ENCODE measurements at regions not wholly inside any gene's neighbourhood (a gene's known extent, or its start where the extent isn't known, plus 50 kb on each side); places are given as distances from the start of the nearest gene placed in this dataset.

DNA sequence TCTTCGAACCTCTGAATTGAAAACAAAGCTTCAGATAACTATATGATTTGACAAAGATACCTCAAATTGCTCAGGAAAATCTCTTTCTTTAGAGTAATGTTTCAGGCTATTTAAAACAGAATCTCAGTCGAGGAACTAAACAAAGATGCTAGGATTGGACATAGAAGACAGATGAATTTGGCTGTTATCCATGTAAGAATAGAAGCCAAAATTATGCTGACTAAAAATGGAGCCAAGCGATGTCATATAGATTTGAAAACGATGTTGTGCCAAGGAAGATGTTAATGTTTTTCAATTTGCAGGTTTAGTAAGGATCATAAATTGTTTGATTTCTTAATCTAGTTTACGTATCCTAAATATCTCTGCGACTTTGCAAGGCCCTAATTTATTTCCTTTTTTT, 295.9 kb downstream of the FOXG1 start:
- Histone ChIP-seq H3K9ac (ENCODE audit: low read depth, low read length) (no peak overlapping the region), H2AK9ac (replicated peaks; ENCODE audit: low read depth, low read length, poor library complexity) (no peak overlapping the region), H2BK120ac (ENCODE audit: low read depth, low read length) (no peak overlapping the region), H3K36me3 (ENCODE audit: control insufficient read depth, insufficient read depth, low read length) (no peaks in the 10 kb centered on the region), H3K9me3 (ENCODE audit: control insufficient read depth, insufficient read depth, low read length) (no peaks in the 10 kb centered on the region), H3K4me1 (ENCODE audit: control insufficient read depth, insufficient read depth, low read length) (no peaks in the 10 kb centered on the region), H4K5ac (ENCODE audit: low read depth, low read length) (no peak overlapping the region), H3K4ac (ENCODE audit: low read depth, low read length) (no peak overlapping the region), H3K27ac (ENCODE audit: insufficient read depth, low read length) (no peak overlapping the region), H4K20me1 (ENCODE audit: insufficient read depth, low read length) (no peaks in the 10 kb centered on the region), H2BK15ac (ENCODE audit: low read depth, low read length) (no peak overlapping the region), H3K4me3 (ENCODE audit: insufficient read depth, low read depth, low read length) (no peak overlapping the region), H4K8ac (ENCODE audit: low read depth in 2 of 2, low read length in 2 of 2) (no peak overlapping the region), H2BK5ac (ENCODE audit: low read depth, low read length, poor library complexity, severe bottlenecking) (no peak overlapping the region), H3K23ac (ENCODE audit: low read depth, low read length) (no peak overlapping the region), H3K79me1 (ENCODE audit: low read depth in 1 of 2, low read length in 2 of 2) (no peaks in the 10 kb centered on the region), H3K56ac (ENCODE audit: extremely low read depth, insufficient read depth, low read length) (no peak overlapping the region), H4K91ac (ENCODE audit: insufficient read depth, low read depth, low read length) (no peak overlapping the region), H2BK20ac (ENCODE audit: low read depth, low read length) (no peak overlapping the region), H3K4me2 (ENCODE audit: low read depth, low read length) (no peak overlapping the region), H3K9me1 (ENCODE audit: insufficient read depth, low read length) (no peaks in the 10 kb centered on the region), H3K18ac (ENCODE audit: low read depth, low read length) (no peak overlapping the region), H2AFZ (replicated peaks; ENCODE audit: low read length, poor library complexity) (no peak overlapping the region), H3K14ac (replicated peaks; ENCODE audit: low read depth, low read length) (no peak overlapping the region), H2AK5ac (ENCODE audit: low read depth, low read length) (no peak overlapping the region), H3K27me3 (ENCODE audit: control insufficient read depth, insufficient read depth, low read length) (no peaks in the 10 kb centered on the region)
- BruUV-seq (replicated peaks) = no TSS peak
- dilution Hi-C loops (cut with HindIII; ENCODE audit: low sequenced_read_pairs, unreplicated experiment) = no loop called here
- WGBS, 2 experiments (ENCODE audit: extremely low coverage in 2 of 2, insufficient read length in 1 of 2) = 40% methylated on average over 1 of the region's 6 CpGs; no CpG with 5 or more reads in 1 of the 2 experiments
- ChIA-PET CTCF (no interaction called here), POLR2A (ENCODE audit: unreplicated experiment) (no interaction called here)
- in situ Hi-C loops (cut with MboI; ENCODE audit: low sequenced_read_pairs) = no loop called here
- DNase-seq (no peak), ATAC-seq (ENCODE audit: low read depth) (no peak)
- TF ChIP-seq BHLHE40 (IDR thresholded peaks at IDR 0.05; ENCODE audit: low read depth, low read length) = no peak
- no peak for TF ChIP-seq MAZ (IDR thresholded peaks at IDR 0.05; ENCODE audit: borderline replicate concordance, low read depth, low read length)
- no peak for TF ChIP-seq CEBPB (IDR thresholded peaks at IDR 0.05; ENCODE audit: low read depth, low read length)
- no peak for TF ChIP-seq POLR2A (IDR thresholded peaks at IDR 0.05; ENCODE audit: low read depth, low read length)
- TF ChIP-seq RCOR1 (IDR thresholded peaks at IDR 0.05; ENCODE audit: insufficient replicate concordance, low read length) = no peak
- TF ChIP-seq SMC3 (IDR thresholded peaks at IDR 0.05; ENCODE audit: low read depth, low read length) = no peak
- TF ChIP-seq, protein P1, sequence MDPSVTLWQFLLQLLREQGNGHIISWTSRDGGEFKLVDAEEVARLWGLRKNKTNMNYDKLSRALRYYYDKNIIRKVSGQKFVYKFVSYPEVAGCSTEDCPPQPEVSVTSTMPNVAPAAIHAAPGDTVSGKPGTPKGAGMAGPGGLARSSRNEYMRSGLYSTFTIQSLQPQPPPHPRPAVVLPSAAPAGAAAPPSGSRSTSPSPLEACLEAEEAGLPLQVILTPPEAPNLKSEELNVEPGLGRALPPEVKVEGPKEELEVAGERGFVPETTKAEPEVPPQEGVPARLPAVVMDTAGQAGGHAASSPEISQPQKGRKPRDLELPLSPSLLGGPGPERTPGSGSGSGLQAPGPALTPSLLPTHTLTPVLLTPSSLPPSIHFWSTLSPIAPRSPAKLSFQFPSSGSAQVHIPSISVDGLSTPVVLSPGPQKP (IDR thresholded peaks at IDR 0.05; ENCODE audit: borderline replicate concordance, low read depth, low read length) = no peak
- TF ChIP-seq RAD21 (IDR thresholded peaks at IDR 0.05; ENCODE audit: low read length) = no peak
- TF ChIP-seq, protein P2, sequence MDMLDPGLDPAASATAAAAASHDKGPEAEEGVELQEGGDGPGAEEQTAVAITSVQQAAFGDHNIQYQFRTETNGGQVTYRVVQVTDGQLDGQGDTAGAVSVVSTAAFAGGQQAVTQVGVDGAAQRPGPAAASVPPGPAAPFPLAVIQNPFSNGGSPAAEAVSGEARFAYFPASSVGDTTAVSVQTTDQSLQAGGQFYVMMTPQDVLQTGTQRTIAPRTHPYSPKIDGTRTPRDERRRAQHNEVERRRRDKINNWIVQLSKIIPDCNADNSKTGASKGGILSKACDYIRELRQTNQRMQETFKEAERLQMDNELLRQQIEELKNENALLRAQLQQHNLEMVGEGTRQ (IDR thresholded peaks at IDR 0.05; ENCODE audit: low read depth, low read length) = no peak
- no peak for TF ChIP-seq MAFK (IDR thresholded peaks at IDR 0.05; ENCODE audit: low read depth, low read length)
- no peak for TF ChIP-seq NFE2L2 (IDR thresholded peaks at IDR 0.05; ENCODE audit: low read depth, low read length)
- no peak for TF ChIP-seq RFX5 (IDR thresholded peaks at IDR 0.05; ENCODE audit: low read depth, low read length)
- no peak for TF ChIP-seq FOS (IDR thresholded peaks at IDR 0.05; ENCODE audit: low read depth, low read length)
- intact Hi-C loops (cut with micrococcal nuclease) = no loop called here

Data from IMR-90 (cell line).